Upper lobe of right lung (tissue), 1 donor: ENCODE measurements at regions not wholly inside any gene's neighbourhood (a gene's known extent, or its start where the extent isn't known, plus 50 kb on each side); places are given as distances from the start of the nearest gene placed in this dataset.

ENCODE experiments used
- ATAC-seq: fragments of 200-7000 bp; cut with Tn5 transposase; one replicate; pipeline ENCODE4 v1.9.1; 2020; ENCODE audit warnings: mild to moderate bottlenecking, moderate library complexity
- DNase-seq: peaks from one replicate; pipeline ENCODE4 v3.0.0-alpha.2; 2020
- H3K27ac ChIP-seq: fragments of 200-600 bp; one replicate; pipeline ENCODE4 v1.8.0; 2022
- H3K27me3 ChIP-seq: fragments of 200-600 bp; one replicate; pipeline ENCODE4 v1.8.0; 2022; ENCODE audit warnings: mild to moderate bottlenecking
- H3K36me3 ChIP-seq: fragments of 200-600 bp; one replicate; pipeline ENCODE4 v1.8.0; 2022
- H3K4me1 ChIP-seq: fragments of 200-600 bp; one replicate; pipeline ENCODE4 v1.8.0; 2022
- H3K4me3 ChIP-seq: fragments of 200-600 bp; one replicate; pipeline ENCODE4 v1.8.0; 2022; ENCODE audit warnings: mild to moderate bottlenecking
- H3K9me3 ChIP-seq: fragments of 200-600 bp; one replicate; pipeline ENCODE4 v1.8.0; 2022
- intact Hi-C: fragments of 100-400 bp; cut with DNase I; formaldehyde crosslinking; loops from one replicate; pipeline ENCODE4 v1.11.0; 2022
- TF ChIP-seq, protein P1 (sequence below): fragments of 200-600 bp; IDR thresholded peaks from one replicate; pipeline ENCODE4 v1.8.0; 2022; ENCODE audit warnings: antibody characterized with exemption
- donor health status: DM: no; HTN: yes; CAD: no; lungs with severe emphysema.

DNA sequence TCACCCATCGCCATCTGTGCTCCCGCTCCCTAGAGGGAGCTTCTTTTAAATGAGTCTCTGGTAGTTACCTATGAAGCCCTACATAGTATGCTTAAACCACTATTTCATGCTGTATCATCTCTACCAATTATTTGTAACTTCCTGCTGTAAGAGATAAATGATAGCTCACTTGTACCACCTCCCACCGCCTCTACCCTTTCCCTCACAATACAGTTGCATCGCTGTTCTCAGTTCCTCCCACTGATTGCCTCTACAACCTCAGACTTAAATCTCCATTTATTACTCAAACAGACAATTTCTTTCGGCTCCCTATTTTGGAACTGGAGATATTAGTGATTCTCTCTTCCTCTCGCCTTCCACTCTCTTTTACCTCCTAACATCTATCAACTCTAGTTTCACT, 222.9 kb upstream of the ZC3H12C start:
- no peak overlapping the region for H3K4me3 ChIP-seq
- H3K27me3 ChIP-seq: no peaks in the 10 kb centered on the region
- H3K36me3 ChIP-seq: no peaks in the 10 kb centered on the region
- intact Hi-C loops: no loop called here
- H3K27ac ChIP-seq: no peak overlapping the region
- ATAC-seq (no peak), DNase-seq (no peak)
- peaks cover 7% of the 10 kb centered on the region for H3K9me3 ChIP-seq
- no peaks in the 10 kb centered on the region for H3K4me1 ChIP-seq
- TF ChIP-seq, protein P1, sequence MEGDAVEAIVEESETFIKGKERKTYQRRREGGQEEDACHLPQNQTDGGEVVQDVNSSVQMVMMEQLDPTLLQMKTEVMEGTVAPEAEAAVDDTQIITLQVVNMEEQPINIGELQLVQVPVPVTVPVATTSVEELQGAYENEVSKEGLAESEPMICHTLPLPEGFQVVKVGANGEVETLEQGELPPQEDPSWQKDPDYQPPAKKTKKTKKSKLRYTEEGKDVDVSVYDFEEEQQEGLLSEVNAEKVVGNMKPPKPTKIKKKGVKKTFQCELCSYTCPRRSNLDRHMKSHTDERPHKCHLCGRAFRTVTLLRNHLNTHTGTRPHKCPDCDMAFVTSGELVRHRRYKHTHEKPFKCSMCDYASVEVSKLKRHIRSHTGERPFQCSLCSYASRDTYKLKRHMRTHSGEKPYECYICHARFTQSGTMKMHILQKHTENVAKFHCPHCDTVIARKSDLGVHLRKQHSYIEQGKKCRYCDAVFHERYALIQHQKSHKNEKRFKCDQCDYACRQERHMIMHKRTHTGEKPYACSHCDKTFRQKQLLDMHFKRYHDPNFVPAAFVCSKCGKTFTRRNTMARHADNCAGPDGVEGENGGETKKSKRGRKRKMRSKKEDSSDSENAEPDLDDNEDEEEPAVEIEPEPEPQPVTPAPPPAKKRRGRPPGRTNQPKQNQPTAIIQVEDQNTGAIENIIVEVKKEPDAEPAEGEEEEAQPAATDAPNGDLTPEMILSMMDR: no peak

DNA sequence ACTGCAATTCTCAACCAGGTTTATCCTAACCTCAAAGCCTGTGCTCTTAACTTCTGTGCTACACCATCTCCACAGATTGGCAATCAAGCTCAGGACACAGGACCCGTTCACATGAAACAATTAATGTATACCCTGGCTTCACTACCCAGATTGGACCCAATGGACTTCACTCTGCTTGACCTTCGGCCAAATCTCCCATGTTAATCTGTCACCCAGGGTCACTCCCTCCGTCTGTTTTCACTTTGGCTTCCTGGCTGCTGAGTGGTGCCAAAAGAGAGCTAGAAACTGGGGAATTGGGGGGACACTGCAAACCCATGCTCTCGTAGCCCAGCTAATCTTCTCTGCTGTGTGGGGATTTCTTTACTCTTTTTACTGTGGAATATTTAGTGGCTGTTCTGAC, 216.1 kb upstream of the ZC3H12C start:
- Histone ChIP-seq H3K4me3 (no peak overlapping the region), H3K27me3 (no peaks in the 10 kb centered on the region), H3K36me3 (no peaks in the 10 kb centered on the region), H3K9me3 (peaks cover 7% of the 10 kb centered on the region), H3K27ac (no peak overlapping the region), H3K4me1 (no peaks in the 10 kb centered on the region)
- TF ChIP-seq, protein P1: no peak
- intact Hi-C loops: no loop called here
- no peak for ATAC-seq
- no peak for DNase-seq

DNA sequence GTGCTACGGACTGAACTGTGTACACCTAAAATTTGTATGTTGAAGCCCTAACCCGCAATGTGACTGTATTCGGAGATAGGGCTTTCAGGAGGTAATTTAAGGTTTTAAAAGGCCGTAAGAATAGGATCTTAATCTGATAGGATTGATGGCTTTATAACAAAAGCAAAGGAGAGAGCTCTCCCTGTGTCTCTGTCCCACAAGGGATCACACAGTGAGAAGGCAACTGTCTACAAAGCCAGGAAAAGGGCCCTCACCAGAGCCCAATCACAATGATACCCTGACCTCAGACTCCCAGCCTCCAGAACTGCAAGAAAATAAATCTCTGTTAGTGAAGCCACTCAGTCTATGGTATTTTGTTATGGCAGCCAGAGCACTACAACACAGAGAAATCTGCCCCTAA, 208.7 kb upstream of the ZC3H12C start:
- H3K36me3 ChIP-seq: no peaks in the 10 kb centered on the region
- no peak overlapping the region for H3K27ac ChIP-seq
- H3K4me3 ChIP-seq: no peak overlapping the region
- ATAC-seq (no peak), DNase-seq (no peak)
- no peaks in the 10 kb centered on the region for H3K9me3 ChIP-seq
- H3K4me1 ChIP-seq: no peaks in the 10 kb centered on the region
- intact Hi-C loops: no loop called here
- H3K27me3 ChIP-seq: no peaks in the 10 kb centered on the region
- TF ChIP-seq, protein P1: no peak

DNA sequence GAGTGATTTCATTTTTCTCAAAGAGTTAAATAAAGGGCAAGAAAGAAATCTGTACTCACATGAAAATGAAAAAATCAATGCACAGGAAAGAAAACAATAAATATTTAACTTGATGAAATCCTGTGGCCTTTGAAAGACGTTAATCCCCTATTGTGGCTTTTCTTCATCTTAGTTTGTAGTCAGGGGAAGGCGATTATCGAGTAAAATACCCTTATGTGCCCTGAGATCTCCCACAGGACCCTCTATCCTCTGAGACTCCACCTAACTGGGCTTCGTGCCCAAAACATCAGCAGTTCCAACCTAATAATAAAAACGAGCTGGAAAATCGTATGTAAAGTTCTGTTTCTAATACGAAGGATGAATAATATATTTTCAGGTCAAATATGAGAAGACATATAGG, 208.2 kb upstream of the ZC3H12C start:
- H3K36me3 ChIP-seq: no peaks in the 10 kb centered on the region
- no peaks in the 10 kb centered on the region for H3K27me3 ChIP-seq
- TF ChIP-seq, protein P1: no peak
- DNase-seq (no peak), ATAC-seq (no peak)
- H3K4me3 ChIP-seq: no peak overlapping the region
- H3K4me1 ChIP-seq: no peaks in the 10 kb centered on the region
- intact Hi-C loops: no loop called here
- H3K9me3 ChIP-seq: no peaks in the 10 kb centered on the region
- no peak overlapping the region for H3K27ac ChIP-seq

DNA sequence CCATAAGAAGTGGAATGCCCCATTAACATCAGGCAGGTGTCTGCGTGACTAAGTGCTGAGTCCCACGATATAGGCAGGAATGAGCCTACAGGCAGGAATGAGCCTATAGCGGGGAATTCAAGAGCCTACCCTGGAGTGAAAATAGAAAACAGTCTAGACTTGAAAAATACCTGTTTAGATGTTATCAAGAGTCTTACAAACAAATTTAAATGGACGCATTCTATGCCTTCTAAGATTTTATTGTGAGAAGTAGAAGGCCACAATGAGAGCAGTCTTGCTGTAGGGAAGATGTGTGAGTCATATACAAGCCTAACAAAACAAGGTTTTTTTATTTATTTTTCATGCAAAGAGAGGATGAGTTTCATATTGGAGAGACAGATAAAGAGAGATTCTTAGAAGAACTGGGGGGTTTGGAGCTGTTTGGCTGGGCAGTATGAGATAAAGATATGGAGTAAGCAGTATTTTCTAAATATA, 200.8 kb upstream of the ZC3H12C start:
- DNase-seq (no peak), ATAC-seq (no peak)
- intact Hi-C loops: no loop called here
- H3K27ac ChIP-seq: no peak overlapping the region
- H3K4me1 ChIP-seq: no peaks in the 10 kb centered on the region
- no peak overlapping the region for H3K4me3 ChIP-seq
- H3K27me3 ChIP-seq: no peaks in the 10 kb centered on the region
- H3K9me3 ChIP-seq: no peaks in the 10 kb centered on the region
- TF ChIP-seq, protein P1: no peak
- H3K36me3 ChIP-seq: no peaks in the 10 kb centered on the region

DNA sequence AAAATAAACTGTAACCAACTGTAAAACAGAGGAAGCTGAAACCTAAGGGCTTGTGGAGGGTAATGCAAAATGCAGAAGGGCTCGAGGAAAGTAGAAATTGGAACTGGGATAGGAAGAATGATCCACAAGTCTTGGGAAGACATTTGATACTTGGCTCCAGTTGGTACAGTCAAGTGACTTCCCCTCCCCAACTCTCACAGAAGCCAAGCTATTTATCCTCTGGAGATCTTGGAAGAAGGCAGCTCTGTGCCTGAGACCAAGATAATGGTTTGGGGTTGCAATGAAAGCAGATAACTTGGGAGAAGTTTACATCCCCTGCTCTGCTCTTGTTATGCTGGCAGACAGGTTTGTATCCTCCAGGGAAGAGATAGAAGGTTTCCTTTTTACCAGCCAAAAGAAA, 198.9 kb upstream of the ZC3H12C start:
- TF ChIP-seq, protein P1: no peak
- intact Hi-C loops: no loop called here
- ATAC-seq: no peak

More for the DNA sequence above, 198.9 kb upstream of the ZC3H12C start:
- Histone ChIP-seq H3K9me3 (peaks cover 9% of the 10 kb centered on the region), H3K4me3 (no peak overlapping the region), H3K36me3 (no peaks in the 10 kb centered on the region), H3K4me1 (no peaks in the 10 kb centered on the region), H3K27ac (no peak overlapping the region), H3K27me3 (no peaks in the 10 kb centered on the region)
- no peak for DNase-seq
